Ovary (tissue), 7 donors: ENCODE measurements at regions not wholly inside any gene's neighbourhood (a gene's known extent, or its start where the extent isn't known, plus 50 kb on each side); places are given as distances from the start of the nearest gene placed in this dataset.

Experiments
- DNase-seq, 5 donors: peaks; one replicate each; pipeline ENCODE4 v3.0.0-alpha.2; 2019 to 2020
- H3K27ac ChIP-seq, 2 donors: fragments of 200-600 bp; one replicate each; pipeline versions ENCODE4 v1.5.1 to v1.8.0; 2019 to 2022
- H3K27me3 ChIP-seq: fragments of 200-600 bp; one replicate; pipeline ENCODE4 v1.8.0; 2022
- H3K36me3 ChIP-seq: fragments of 200-600 bp; sonication (generic); one replicate; pipeline ENCODE4 v1.5.1; 2019
- H3K4me1 ChIP-seq: one replicate; pipeline ENCODE4 v1.8.1; 2013; ENCODE audit warnings: mild to moderate bottlenecking, moderate library complexity; ENCODE audit not compliant: insufficient read depth
- H3K4me3 ChIP-seq: fragments of 200-600 bp; sonication (generic); one replicate; pipeline ENCODE4 v1.5.1; 2017
- H3K9me3 ChIP-seq, 2 donors: fragments of 200-600 bp in 1 of 2; sonication (generic) in 1 of 2; one replicate each; pipeline versions ENCODE4 v1.5.1 to v1.8.1; 2013 to 2019; ENCODE audit warnings: mild to moderate bottlenecking in 1 of 2, moderate library complexity in 1 of 2
- EP300 ChIP-seq: sonication (generic); formaldehyde crosslinking; IDR thresholded peaks from one replicate; pipeline ENCODE4 v1.6.1; 2017; ENCODE audit warnings: antibody characterized with exemption
- POLR2A ChIP-seq: fragments of 450-650 bp; IDR thresholded peaks from one replicate; pipeline ENCODE4 v1.6.1; 2017; ENCODE audit warnings: antibody characterized with exemption, mild to moderate bottlenecking, moderate library complexity
- WGBS, 3 donors: extraction: QIAGEN DNeasy Blood & Tissue Kit in 1 of 3; methylation state at CpG; one replicate each; pipeline versions ENCODE4 v1.1.5 to v1.1.7; 2013 to 2017; 5-methylcytosine and 5-hydroxymethylcytosine counted together
- intact Hi-C, 4 donors: fragments of 100-400 bp; cut with DNase I; formaldehyde crosslinking; loops; one replicate each; pipeline versions ENCODE4 v1.11.0 to v1.15.1; 2022 to 2023
- TF ChIP-seq, protein P1 (sequence below), 3 donors: fragments of 450-650 bp in 2 of 3; fragments of 200-600 bp in 1 of 3; IDR thresholded peaks; one replicate each; pipeline versions ENCODE4 v1.5.1 to v1.8.0; 2016 to 2022; ENCODE audit warnings: antibody characterized with exemption in 3 of 3, mild to moderate bottlenecking in 1 of 3
- donor health status: DM: no; HTN: no; CAD: no; lungs with moderate emphysema.
- donor health status: DM: no; HTN: no; CAD: no.
- donor health status: Bipolar disorder and iron deficiency.
- donor health status: DM: no; HTN: no; CAD: no.
- donor health status: DM: yes; HTN: yes; CAD: no.

GRCh38 chr13:54597540-54598088, 1569.0 kb downstream of the OLFM4 start:
- no peak for DNase-seq
- H3K27me3 ChIP-seq: no peaks in the 10 kb centered on the region
- no peaks in the 10 kb centered on the region for H3K4me1 ChIP-seq
- intact Hi-C loops: no loop called here
- H3K36me3 ChIP-seq: no peaks in the 10 kb centered on the region
- H3K27ac ChIP-seq: no peak overlapping the region
- TF ChIP-seq EP300: no peak
- no peak overlapping the region for H3K4me3 ChIP-seq
- 82 to 89% (median 83%) methylated on average over 4 of the region's 4 CpGs for WGBS, 3 donors
- no peaks in the 10 kb centered on the region for H3K9me3 ChIP-seq

- 20 to 26% (median 21%) methylated on average over 1 of the region's 1 CpG for WGBS, 3 donors
- no peaks in the 10 kb centered on the region for H3K36me3 ChIP-seq
- H3K27ac ChIP-seq: no peak overlapping the region
- no peak overlapping the region for H3K4me3 ChIP-seq
- H3K9me3 ChIP-seq: no peaks in the 10 kb centered on the region
- no peaks in the 10 kb centered on the region for H3K4me1 ChIP-seq
- H3K27me3 ChIP-seq: no peaks in the 10 kb centered on the region
- DNase-seq: no peak
- TF ChIP-seq POLR2A: no peak
- TF ChIP-seq EP300: no peak
- TF ChIP-seq, protein P1, sequence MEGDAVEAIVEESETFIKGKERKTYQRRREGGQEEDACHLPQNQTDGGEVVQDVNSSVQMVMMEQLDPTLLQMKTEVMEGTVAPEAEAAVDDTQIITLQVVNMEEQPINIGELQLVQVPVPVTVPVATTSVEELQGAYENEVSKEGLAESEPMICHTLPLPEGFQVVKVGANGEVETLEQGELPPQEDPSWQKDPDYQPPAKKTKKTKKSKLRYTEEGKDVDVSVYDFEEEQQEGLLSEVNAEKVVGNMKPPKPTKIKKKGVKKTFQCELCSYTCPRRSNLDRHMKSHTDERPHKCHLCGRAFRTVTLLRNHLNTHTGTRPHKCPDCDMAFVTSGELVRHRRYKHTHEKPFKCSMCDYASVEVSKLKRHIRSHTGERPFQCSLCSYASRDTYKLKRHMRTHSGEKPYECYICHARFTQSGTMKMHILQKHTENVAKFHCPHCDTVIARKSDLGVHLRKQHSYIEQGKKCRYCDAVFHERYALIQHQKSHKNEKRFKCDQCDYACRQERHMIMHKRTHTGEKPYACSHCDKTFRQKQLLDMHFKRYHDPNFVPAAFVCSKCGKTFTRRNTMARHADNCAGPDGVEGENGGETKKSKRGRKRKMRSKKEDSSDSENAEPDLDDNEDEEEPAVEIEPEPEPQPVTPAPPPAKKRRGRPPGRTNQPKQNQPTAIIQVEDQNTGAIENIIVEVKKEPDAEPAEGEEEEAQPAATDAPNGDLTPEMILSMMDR (IDR thresholded peaks at IDR 0.05): no peak
- intact Hi-C loops: no loop called here
Observed at GRCh38 chr13:54599413-54599812, 1570.8 kb downstream of the OLFM4 start.

GRCh38 chr13:54606944-54607343, 1578.3 kb downstream of the OLFM4 start:
- Histone ChIP-seq H3K4me1 (no peaks in the 10 kb centered on the region), H3K27me3 (no peaks in the 10 kb centered on the region), H3K4me3 (no peak overlapping the region), H3K36me3 (no peaks in the 10 kb centered on the region), H3K9me3 (no peaks in the 10 kb centered on the region), H3K27ac (no peak overlapping the region)
- intact Hi-C loops: no loop called here
- DNase-seq: no peak
- TF ChIP-seq, protein P1 (IDR thresholded peaks at IDR 0.05): no peak
- TF ChIP-seq POLR2A (no peak), EP300 (no peak)
- 12 to 16% (median 15%) methylated on average over 1 of the region's 1 CpG for WGBS, 3 donors

DNA sequence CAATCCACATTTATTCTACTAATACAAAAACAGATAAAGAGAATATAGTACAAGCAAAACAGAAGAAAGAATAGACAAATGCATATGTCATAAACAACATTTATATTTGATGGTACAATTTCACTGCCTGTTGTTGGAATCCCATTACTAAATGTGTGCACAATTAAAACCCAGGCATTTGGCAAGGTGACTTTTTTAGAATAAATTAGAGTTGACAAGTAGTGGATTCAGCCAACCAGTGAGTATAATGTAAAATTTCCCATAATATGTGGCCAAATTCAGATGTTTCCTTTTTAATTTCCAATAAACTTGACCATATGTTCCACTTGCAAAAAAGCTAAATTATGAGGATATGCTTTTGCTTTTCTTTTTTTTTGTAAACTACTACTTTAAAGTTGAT, 1578.8 kb downstream of the OLFM4 start:
- Histone ChIP-seq H3K36me3 (no peaks in the 10 kb centered on the region), H3K27ac (no peak overlapping the region), H3K4me3 (no peak overlapping the region), H3K9me3 (no peaks in the 10 kb centered on the region), H3K27me3 (no peaks in the 10 kb centered on the region), H3K4me1 (no peaks in the 10 kb centered on the region)
- intact Hi-C loops: no loop called here
- TF ChIP-seq POLR2A (no peak), EP300 (no peak)
- TF ChIP-seq, protein P1 (IDR thresholded peaks at IDR 0.05): no peak
- no peak for DNase-seq

GRCh38 chr13:54611390-54611789, 1582.8 kb downstream of the OLFM4 start:
- DNase-seq: no peak
- H3K9me3 ChIP-seq: no peaks in the 10 kb centered on the region
- no peaks in the 10 kb centered on the region for H3K4me1 ChIP-seq
- no peak overlapping the region for H3K4me3 ChIP-seq
- intact Hi-C loops: no loop called here
- WGBS, 3 donors: 51 to 56% (median 52%) methylated on average over 5 of the region's 5 CpGs
- no peaks in the 10 kb centered on the region for H3K36me3 ChIP-seq
- no peak overlapping the region for H3K27ac ChIP-seq
- TF ChIP-seq EP300: no peak
- no peak for TF ChIP-seq POLR2A
- TF ChIP-seq, protein P1 (IDR thresholded peaks at IDR 0.05): no peak
- H3K27me3 ChIP-seq: no peaks in the 10 kb centered on the region
